ENCODE measurements at regions not wholly inside any gene's neighbourhood (a gene's known extent, or its start where the extent isn't known, plus 50 kb on each side); places are given as distances from the start of the nearest gene placed in this dataset.
A peak's percentile ranks its signal among the peaks of the same experiment; 100 is the strongest.
"Not testable (repeated sequence)": the region's sequence is repeated elsewhere in the genome, so short reads cannot be mapped to it uniquely, and the experiment has no call there.

GRCh38 chr7:92910976-92911375, 74.6 kb upstream of the CDK6 start:
- TF ChIP-seq POLR2A (IDR thresholded peaks at IDR 0.05): no peak
- no peak for TF ChIP-seq CTCF (IDR thresholded peaks at IDR 0.05)
- intact Hi-C loops (cut with DNase I): no loop called here
- 89 to 95% methylated on average over 3 of the region's 3 CpGs for WGBS, 2 donors
- Histone ChIP-seq H3K27ac (no peak overlapping the region), H3K4me3 (no peak overlapping the region), H3K9me3 (no peaks in the 10 kb centered on the region), H3K36me3 (no peaks in the 10 kb centered on the region), H3K27me3 (no peaks in the 10 kb centered on the region), H3K4me1 (no peaks in the 10 kb centered on the region)
- no peak for DNase-seq

GRCh38 chr7:92909686-92910475, 73.5 kb upstream of the CDK6 start:
- 89 to 90% methylated on average over 2 of the region's 2 CpGs for WGBS, 2 donors
- no peak for TF ChIP-seq POLR2A (IDR thresholded peaks at IDR 0.05)
- TF ChIP-seq CTCF (IDR thresholded peaks at IDR 0.05): no peak
- H3K36me3 ChIP-seq: no peaks in the 10 kb centered on the region
- peaks cover 0 to 2% (median under 1%) of the 10 kb centered on the region in 3 donors for H3K4me1 ChIP-seq
- H3K4me3 ChIP-seq: no peak overlapping the region
- no peaks in the 10 kb centered on the region for H3K9me3 ChIP-seq
- H3K27me3 ChIP-seq: no peaks in the 10 kb centered on the region
- no peak for DNase-seq
- intact Hi-C loops (cut with DNase I): no loop called here
- H3K27ac ChIP-seq: no peak overlapping the region

GRCh38 chr7:92904244-92905131, 68.1 kb upstream of the CDK6 start:
- H3K27me3 ChIP-seq: no peaks in the 10 kb centered on the region
- no peak for DNase-seq
- TF ChIP-seq CTCF (IDR thresholded peaks at IDR 0.05): no peak
- no peak for TF ChIP-seq POLR2A (IDR thresholded peaks at IDR 0.05)
- no peaks in the 10 kb centered on the region for H3K36me3 ChIP-seq
- no peak overlapping the region for H3K4me3 ChIP-seq
- H3K4me1 ChIP-seq: peaks cover 0 to 10% (median 2%) of the 10 kb centered on the region in 3 donors
- WGBS, 2 donors: 17 to 22% methylated on average over 6 to 7 of the region's 7 CpGs
- H3K27ac ChIP-seq: peak overlapping the region in 1 of 4 donors; percentile 27
- intact Hi-C loops (cut with DNase I): no loop called here
- no peaks in the 10 kb centered on the region for H3K9me3 ChIP-seq

- intact Hi-C loops (cut with DNase I): no loop called here
- H3K27ac ChIP-seq: no peak overlapping the region
- H3K9me3 ChIP-seq: peaks cover 0 to 9% (median 7%) of the 10 kb centered on the region in 3 donors
- TF ChIP-seq POLR2A (IDR thresholded peaks at IDR 0.05) (no peak), CTCF (IDR thresholded peaks at IDR 0.05) (no peak)
- H3K4me1 ChIP-seq: no peaks in the 10 kb centered on the region
- H3K27me3 ChIP-seq: no peaks in the 10 kb centered on the region
- DNase-seq: no peak
- H3K36me3 ChIP-seq: no peaks in the 10 kb centered on the region
- WGBS, 2 donors: 63 to 85% methylated on average over 3 to 5 of the region's 5 CpGs
- no peak overlapping the region for H3K4me3 ChIP-seq
Measured at GRCh38 chr7:92898798-92899197, 62.4 kb upstream of the CDK6 start.

- H3K27ac ChIP-seq; DNase-seq; intact Hi-C loops (cut with DNase I); H3K4me1 ChIP-seq; H3K9me3 ChIP-seq; H3K36me3 ChIP-seq; H3K27me3 ChIP-seq; H3K4me3 ChIP-seq: not testable (repeated sequence)
- 77 to 90% methylated on average over 2 of the region's 2 CpGs for WGBS, 2 donors
Measured at GRCh38 chr7:92894857-92895256, 58.5 kb upstream of the CDK6 start.
